ENCODE measurements at regions not wholly inside any gene's neighbourhood (a gene's known extent, or its start where the extent isn't known, plus 50 kb on each side); places are given as distances from the start of the nearest gene placed in this dataset.

GRCh38 chr13:103222683-103223082, 156.5 kb upstream of the SLC10A2 start:
- Histone ChIP-seq H3K4me1 (ENCODE audit: control insufficient read depth in 3 of 3, insufficient read depth in 2 of 3, low read depth in 1 of 3, low read length in 2 of 3) (no peaks in the 10 kb centered on the region), H3K27me3 (ENCODE audit: control insufficient read depth in 3 of 3, insufficient read depth in 3 of 3, low read length in 3 of 3) (no peaks in the 10 kb centered on the region), H3K36me3 (ENCODE audit: control insufficient read depth in 3 of 3, insufficient read depth in 2 of 3, low read depth in 1 of 3, low read length in 3 of 3) (no peaks in the 10 kb centered on the region), H3K27ac (ENCODE audit: low read depth in 1 of 3, low read length in 2 of 3) (no peak overlapping the region), H3K4me3 (ENCODE audit: low read depth in 1 of 3, low read length in 3 of 3) (no peak overlapping the region), H3K9me3 (ENCODE audit: control insufficient read depth in 2 of 2, insufficient read depth in 1 of 2, low read depth in 1 of 2, low read length in 1 of 2) (no peaks in the 10 kb centered on the region)
- FAIRE-seq = no peak
- WGBS, 3 donors = 72 to 80% (median 78%) methylated on average over 4 of the region's 4 CpGs
- no peak for DNase-seq

- no peak for FAIRE-seq
- Histone ChIP-seq H3K27me3 (ENCODE audit: control insufficient read depth in 3 of 3, insufficient read depth in 3 of 3, low read length in 3 of 3) (no peaks in the 10 kb centered on the region), H3K27ac (ENCODE audit: low read depth in 1 of 3, low read length in 2 of 3) (no peak overlapping the region), H3K36me3 (ENCODE audit: control insufficient read depth in 3 of 3, insufficient read depth in 2 of 3, low read depth in 1 of 3, low read length in 3 of 3) (no peaks in the 10 kb centered on the region), H3K9me3 (ENCODE audit: control insufficient read depth in 2 of 2, insufficient read depth in 1 of 2, low read depth in 1 of 2, low read length in 1 of 2) (no peaks in the 10 kb centered on the region), H3K4me3 (ENCODE audit: low read depth in 1 of 3, low read length in 3 of 3) (no peak overlapping the region), H3K4me1 (ENCODE audit: control insufficient read depth in 3 of 3, insufficient read depth in 2 of 3, low read depth in 1 of 3, low read length in 2 of 3) (no peaks in the 10 kb centered on the region)
- 82 to 97% (median 83%) methylated on average over 1 of the region's 1 CpG for WGBS, 3 donors
- DNase-seq = no peak
These were observed 152.0 kb upstream of the SLC10A2 start for GRCh38 chr13:103218253-103218652.

- Histone ChIP-seq H3K36me3 (ENCODE audit: control insufficient read depth in 3 of 3, insufficient read depth in 2 of 3, low read depth in 1 of 3, low read length in 3 of 3) (no peaks in the 10 kb centered on the region), H3K4me3 (ENCODE audit: low read depth in 1 of 3, low read length in 3 of 3) (no peak overlapping the region), H3K9me3 (ENCODE audit: control insufficient read depth in 2 of 2, insufficient read depth in 1 of 2, low read depth in 1 of 2, low read length in 1 of 2) (no peaks in the 10 kb centered on the region), H3K4me1 (ENCODE audit: control insufficient read depth in 3 of 3, insufficient read depth in 2 of 3, low read depth in 1 of 3, low read length in 2 of 3) (no peaks in the 10 kb centered on the region), H3K27ac (ENCODE audit: low read depth in 1 of 3, low read length in 2 of 3) (no peak overlapping the region), H3K27me3 (ENCODE audit: control insufficient read depth in 3 of 3, insufficient read depth in 3 of 3, low read length in 3 of 3) (no peaks in the 10 kb centered on the region)
- 63 to 74% (median 70%) methylated on average over 7 of the region's 7 CpGs for WGBS, 3 donors
- FAIRE-seq = no peak
- no peak for DNase-seq
These were observed 146.9 kb upstream of the SLC10A2 start for GRCh38 chr13:103213152-103213551.

GRCh38 chr13:103210348-103210747, 144.1 kb upstream of the SLC10A2 start:
- H3K27me3 ChIP-seq (ENCODE audit: control insufficient read depth in 3 of 3, insufficient read depth in 3 of 3, low read length in 3 of 3) = no peaks in the 10 kb centered on the region
- no peak for DNase-seq
- no peaks in the 10 kb centered on the region for H3K9me3 ChIP-seq (ENCODE audit: control insufficient read depth in 2 of 2, insufficient read depth in 1 of 2, low read depth in 1 of 2, low read length in 1 of 2)
- no peak for FAIRE-seq
- H3K4me1 ChIP-seq (ENCODE audit: control insufficient read depth in 3 of 3, insufficient read depth in 2 of 3, low read depth in 1 of 3, low read length in 2 of 3) = no peaks in the 10 kb centered on the region
- H3K36me3 ChIP-seq (ENCODE audit: control insufficient read depth in 3 of 3, insufficient read depth in 2 of 3, low read depth in 1 of 3, low read length in 3 of 3) = no peaks in the 10 kb centered on the region
- no peak overlapping the region for H3K27ac ChIP-seq (ENCODE audit: low read depth in 1 of 3, low read length in 2 of 3)
- 80 to 91% (median 83%) methylated on average over 4 of the region's 4 CpGs for WGBS, 3 donors
- H3K4me3 ChIP-seq (ENCODE audit: low read depth in 1 of 3, low read length in 3 of 3) = no peak overlapping the region

GRCh38 chr13:103203735-103204330, 137.6 kb upstream of the SLC10A2 start:
- Histone ChIP-seq H3K27ac (ENCODE audit: low read depth in 1 of 3, low read length in 2 of 3) (no peak overlapping the region), H3K4me3 (ENCODE audit: low read depth in 1 of 3, low read length in 3 of 3) (no peak overlapping the region), H3K9me3 (ENCODE audit: control insufficient read depth in 2 of 2, insufficient read depth in 1 of 2, low read depth in 1 of 2, low read length in 1 of 2) (peaks cover 0 to 7% of the 10 kb centered on the region in 2 donors), H3K27me3 (ENCODE audit: control insufficient read depth in 3 of 3, insufficient read depth in 3 of 3, low read length in 3 of 3) (no peaks in the 10 kb centered on the region), H3K4me1 (ENCODE audit: control insufficient read depth in 3 of 3, insufficient read depth in 2 of 3, low read depth in 1 of 3, low read length in 2 of 3) (no peaks in the 10 kb centered on the region), H3K36me3 (ENCODE audit: control insufficient read depth in 3 of 3, insufficient read depth in 2 of 3, low read depth in 1 of 3, low read length in 3 of 3) (no peaks in the 10 kb centered on the region)
- DNase-seq (no peak), FAIRE-seq (no peak)

- FAIRE-seq = no peak
- no peak for DNase-seq
- Histone ChIP-seq H3K4me3 (ENCODE audit: low read depth in 1 of 3, low read length in 3 of 3) (no peak overlapping the region), H3K4me1 (ENCODE audit: control insufficient read depth in 3 of 3, insufficient read depth in 2 of 3, low read depth in 1 of 3, low read length in 2 of 3) (no peaks in the 10 kb centered on the region), H3K27me3 (ENCODE audit: control insufficient read depth in 3 of 3, insufficient read depth in 3 of 3, low read length in 3 of 3) (no peaks in the 10 kb centered on the region), H3K36me3 (ENCODE audit: control insufficient read depth in 3 of 3, insufficient read depth in 2 of 3, low read depth in 1 of 3, low read length in 3 of 3) (no peaks in the 10 kb centered on the region), H3K9me3 (ENCODE audit: control insufficient read depth in 2 of 2, insufficient read depth in 1 of 2, low read depth in 1 of 2, low read length in 1 of 2) (peaks cover 0 to 7% of the 10 kb centered on the region in 2 donors), H3K27ac (ENCODE audit: low read depth in 1 of 3, low read length in 2 of 3) (no peak overlapping the region)
- WGBS, 3 donors = 15 to 28% (median 18%) methylated on average over 1 of the region's 1 CpG
These were observed 134.1 kb upstream of the SLC10A2 start for GRCh38 chr13:103200118-103200885.

- DNase-seq = no peak
- H3K27me3 ChIP-seq (ENCODE audit: control insufficient read depth in 3 of 3, insufficient read depth in 3 of 3, low read length in 3 of 3) = no peaks in the 10 kb centered on the region
- H3K27ac ChIP-seq (ENCODE audit: low read depth in 1 of 3, low read length in 2 of 3) = no peak overlapping the region
- H3K4me3 ChIP-seq (ENCODE audit: low read depth in 1 of 3, low read length in 3 of 3) = no peak overlapping the region
- H3K36me3 ChIP-seq (ENCODE audit: control insufficient read depth in 3 of 3, insufficient read depth in 2 of 3, low read depth in 1 of 3, low read length in 3 of 3) = no peaks in the 10 kb centered on the region
- H3K9me3 ChIP-seq (ENCODE audit: control insufficient read depth in 2 of 2, insufficient read depth in 1 of 2, low read depth in 1 of 2, low read length in 1 of 2) = peaks cover 0 to 7% of the 10 kb centered on the region in 2 donors
- no peak for FAIRE-seq
- no peaks in the 10 kb centered on the region for H3K4me1 ChIP-seq (ENCODE audit: control insufficient read depth in 3 of 3, insufficient read depth in 2 of 3, low read depth in 1 of 3, low read length in 2 of 3)
- 86 to 99% (median 87%) methylated on average over 3 of the region's 3 CpGs for WGBS, 3 donors
These were observed 133.3 kb upstream of the SLC10A2 start for GRCh38 chr13:103199380-103200088.

- no peaks in the 10 kb centered on the region for H3K36me3 ChIP-seq (ENCODE audit: control insufficient read depth in 3 of 3, insufficient read depth in 2 of 3, low read depth in 1 of 3, low read length in 3 of 3)
- H3K9me3 ChIP-seq (ENCODE audit: control insufficient read depth in 2 of 2, insufficient read depth in 1 of 2, low read depth in 1 of 2, low read length in 1 of 2) = peaks cover 0 to 7% of the 10 kb centered on the region in 2 donors
- FAIRE-seq (no peak), DNase-seq (no peak)
- H3K27me3 ChIP-seq (ENCODE audit: control insufficient read depth in 3 of 3, insufficient read depth in 3 of 3, low read length in 3 of 3) = no peaks in the 10 kb centered on the region
- H3K4me1 ChIP-seq (ENCODE audit: control insufficient read depth in 3 of 3, insufficient read depth in 2 of 3, low read depth in 1 of 3, low read length in 2 of 3) = no peaks in the 10 kb centered on the region
- no peak overlapping the region for H3K4me3 ChIP-seq (ENCODE audit: low read depth in 1 of 3, low read length in 3 of 3)
- WGBS, 3 donors = 60 to 70% (median 64%) methylated on average over 3 of the region's 3 CpGs
- no peak overlapping the region for H3K27ac ChIP-seq (ENCODE audit: low read depth in 1 of 3, low read length in 2 of 3)
These were observed 130.1 kb upstream of the SLC10A2 start for GRCh38 chr13:103196356-103196755.
